Activated naive CD4-positive, alpha-beta T cell treated with anti-CD3 and anti-CD28 coated beads, Interleukin-2, amount 50 U/mL, for 72 hours (primary cell): ENCODE measurements at regions not wholly inside any gene's neighbourhood (a gene's known extent, or its start where the extent isn't known, plus 50 kb on each side); places are given as distances from the start of the nearest gene placed in this dataset.
"Not testable (repeated sequence)": the region's sequence is repeated elsewhere in the genome, so short reads cannot be mapped to it uniquely, and the experiment has no call there.

Experiments
- ATAC-seq, 2 donors: fragments of 150-1000 bp; cut with Tn5 transposase; 2 replicates each; pipeline ENCODE4 v1.10.0; 2021; ENCODE audit warnings: mild to moderate bottlenecking in 2 of 2, moderate library complexity in 2 of 2
- DNase-seq, 2 donors: peaks; one replicate each; pipeline ENCODE4 v3.0.0; 2021 to 2022; ENCODE audit warnings: low spot score in 2 of 2
- H3K27ac Mint-ChIP-seq, 2 donors: one replicate each; pipeline ENCODE4 v1.8.0; 2022; ENCODE audit warnings: mild to moderate bottlenecking in 2 of 2, mixed read lengths in 2 of 2
- H3K36me3 Mint-ChIP-seq, 2 donors: one replicate each; pipeline ENCODE4 v1.8.0; 2022; ENCODE audit warnings: mixed read lengths in 2 of 2
- H3K9me3 Mint-ChIP-seq, 2 donors: one replicate each; pipeline ENCODE4 v1.8.0; 2022; ENCODE audit warnings: mixed read lengths in 2 of 2

- ATAC-seq (no peak), DNase-seq (no peak)
- Mint-ChIP-seq H3K36me3 (no peaks in the 10 kb centered on the region), H3K27ac (no peak overlapping the region), H3K9me3 (peaks cover 0 to 3% of the 10 kb centered on the region in 2 donors)
Measured at GRCh38 chr4:100340512-100341485, 150.5 kb upstream of the DDIT4L start.

- H3K36me3 Mint-ChIP-seq: peaks cover 0 to 1% of the 10 kb centered on the region in 2 donors
- ATAC-seq: no peak
- no peak for DNase-seq
- peaks cover 2 to 4% of the 10 kb centered on the region in 2 donors for H3K9me3 Mint-ChIP-seq
- H3K27ac Mint-ChIP-seq: no peak overlapping the region
Measured at GRCh38 chr4:100339870-100340269, 149.6 kb upstream of the DDIT4L start.

GRCh38 chr4:100333491-100333890 is 143.2 kb upstream of the DDIT4L start:
- DNase-seq, H3K27ac Mint-ChIP-seq, ATAC-seq: not testable (repeated sequence)
- Mint-ChIP-seq H3K36me3 (peaks cover 0 to 24% of the 10 kb centered on the region in 2 donors), H3K9me3 (peaks cover 20 to 25% of the 10 kb centered on the region in 2 donors)

- H3K36me3 Mint-ChIP-seq: no peaks in the 10 kb centered on the region
- no peak overlapping the region for H3K27ac Mint-ChIP-seq
- DNase-seq (no peak), ATAC-seq (no peak)
- H3K9me3 Mint-ChIP-seq: peaks cover 0 to 4% of the 10 kb centered on the region in 2 donors
Measured at GRCh38 chr4:100317032-100317864, 127.0 kb upstream of the DDIT4L start.

- DNase-seq (no peak), ATAC-seq (no peak)
- Mint-ChIP-seq H3K27ac (no peak overlapping the region), H3K36me3 (no peaks in the 10 kb centered on the region), H3K9me3 (no peaks in the 10 kb centered on the region)
Measured at GRCh38 chr4:100314057-100314456, 123.8 kb upstream of the DDIT4L start.

- ATAC-seq: no peak
- no peak for DNase-seq
Measured at GRCh38 chr4:100312615-100313350, 122.5 kb upstream of the DDIT4L start.

GRCh38 chr4:100311181-100311580 is 120.9 kb upstream of the DDIT4L start:
- no peak for ATAC-seq

More at GRCh38 chr4:100312615-100313350, 122.5 kb upstream of the DDIT4L start:
- Mint-ChIP-seq H3K36me3 (no peaks in the 10 kb centered on the region), H3K9me3 (no peaks in the 10 kb centered on the region), H3K27ac (no peak overlapping the region)

GRCh38 chr4:100306018-100306417 is 115.8 kb upstream of the DDIT4L start:
- DNase-seq: no peak
- no peaks in the 10 kb centered on the region for H3K36me3 Mint-ChIP-seq

More at GRCh38 chr4:100311181-100311580, 120.9 kb upstream of the DDIT4L start:
- DNase-seq: no peak
- Mint-ChIP-seq H3K27ac (no peak overlapping the region), H3K36me3 (no peaks in the 10 kb centered on the region), H3K9me3 (no peaks in the 10 kb centered on the region)

GRCh38 chr4:100302061-100303026 is 112.1 kb upstream of the DDIT4L start:
- DNase-seq (no peak), ATAC-seq (no peak)
- Mint-ChIP-seq H3K36me3 (no peaks in the 10 kb centered on the region), H3K27ac (no peak overlapping the region), H3K9me3 (no peaks in the 10 kb centered on the region)

More at GRCh38 chr4:100306018-100306417, 115.8 kb upstream of the DDIT4L start:
- no peak overlapping the region for H3K27ac Mint-ChIP-seq
- no peak for ATAC-seq
- no peaks in the 10 kb centered on the region for H3K9me3 Mint-ChIP-seq

GRCh38 chr4:100299046-100299840 is 109.0 kb upstream of the DDIT4L start:
- no peak for DNase-seq
- Mint-ChIP-seq H3K27ac (no peak overlapping the region), H3K36me3 (no peaks in the 10 kb centered on the region), H3K9me3 (no peaks in the 10 kb centered on the region)
- no peak for ATAC-seq

- Mint-ChIP-seq H3K27ac (no peak overlapping the region), H3K36me3 (no peaks in the 10 kb centered on the region), H3K9me3 (no peaks in the 10 kb centered on the region)
- peak in 1 of 2 donors; percentile 48 for ATAC-seq
- DNase-seq: no peak
Measured at GRCh38 chr4:100295792-100296191, 105.5 kb upstream of the DDIT4L start.

GRCh38 chr4:100294356-100294755 is 104.1 kb upstream of the DDIT4L start:
- ATAC-seq: no peak
- no peak for DNase-seq
- Mint-ChIP-seq H3K27ac (no peak overlapping the region), H3K36me3 (no peaks in the 10 kb centered on the region), H3K9me3 (no peaks in the 10 kb centered on the region)

GRCh38 chr4:100290585-100290984 is 100.3 kb upstream of the DDIT4L start:
- Mint-ChIP-seq H3K9me3 (no peaks in the 10 kb centered on the region), H3K27ac (no peak overlapping the region), H3K36me3 (no peaks in the 10 kb centered on the region)
- ATAC-seq: no peak
- no peak for DNase-seq

- no peaks in the 10 kb centered on the region for H3K9me3 Mint-ChIP-seq
- DNase-seq (no peak), ATAC-seq (no peak)
- no peaks in the 10 kb centered on the region for H3K36me3 Mint-ChIP-seq
- peak overlapping the region in 1 of 2 donors; percentile 6 for H3K27ac Mint-ChIP-seq
Measured at GRCh38 chr4:100289946-100290345, 99.7 kb upstream of the DDIT4L start.

- H3K27ac Mint-ChIP-seq: no peak overlapping the region
- no peak for ATAC-seq
- H3K9me3 Mint-ChIP-seq: no peaks in the 10 kb centered on the region
Measured at GRCh38 chr4:100289530-100289888, 99.2 kb upstream of the DDIT4L start.

More at GRCh38 chr4:100289530-100289888, 99.2 kb upstream of the DDIT4L start:
- DNase-seq: no peak
- no peaks in the 10 kb centered on the region for H3K36me3 Mint-ChIP-seq
